GM18873 (cell line): ENCODE measurements at regions not wholly inside any gene's neighbourhood (a gene's known extent, or its start where the extent isn't known, plus 50 kb on each side); places are given as distances from the start of the nearest gene placed in this dataset.

Experiments used
- ATAC-seq: cut with Tn5 transposase; IDR thresholded peaks from one replicate; pipeline ENCODE4 v1.9.1; 2021; ENCODE audit warnings: mild to moderate bottlenecking, moderate library complexity, moderate number of reproducible peaks; ENCODE audit not compliant: unreplicated experiment, low FRiP score

GRCh38 chr18:67710639-67711038, 194.1 kb upstream of the DSEL start:
- no peak for ATAC-seq

GRCh38 chr18:67705748-67706147, 189.2 kb upstream of the DSEL start:
- no peak for ATAC-seq

GRCh38 chr18:67695684-67696083, 179.2 kb upstream of the DSEL start:
- no peak for ATAC-seq

GRCh38 chr18:67694787-67695186, 178.3 kb upstream of the DSEL start:
- ATAC-seq: no peak

GRCh38 chr18:67692811-67693210, 176.3 kb upstream of the DSEL start:
- ATAC-seq: no peak

GRCh38 chr18:67682516-67682915, 166.0 kb upstream of the DSEL start:
- no peak for ATAC-seq

- ATAC-seq: no peak
These were observed 161.0 kb upstream of the DSEL start for GRCh38 chr18:67677489-67677888.

GRCh38 chr18:67672716-67673115, 156.2 kb upstream of the DSEL start:
- no peak for ATAC-seq

- no peak for ATAC-seq
These were observed 155.6 kb upstream of the DSEL start for GRCh38 chr18:67672155-67672554.

GRCh38 chr18:67670024-67670543, 153.6 kb upstream of the DSEL start:
- ATAC-seq: no peak

- ATAC-seq: no peak
These were observed 148.7 kb upstream of the DSEL start for GRCh38 chr18:67665266-67665665.

- ATAC-seq: no peak
These were observed 146.5 kb upstream of the DSEL start for GRCh38 chr18:67662996-67663395.

GRCh38 chr18:67661555-67661954, 145.0 kb upstream of the DSEL start:
- ATAC-seq: no peak

- no peak for ATAC-seq
These were observed 137.6 kb upstream of the DSEL start for GRCh38 chr18:67654101-67654500.

GRCh38 chr18:67652288-67652687, 135.8 kb upstream of the DSEL start:
- no peak for ATAC-seq

- ATAC-seq: no peak
These were observed 134.9 kb upstream of the DSEL start for GRCh38 chr18:67651438-67651837.

- no peak for ATAC-seq
These were observed 134.3 kb upstream of the DSEL start for GRCh38 chr18:67650686-67651385.

- ATAC-seq: no peak
These were observed 130.4 kb upstream of the DSEL start for GRCh38 chr18:67646890-67647289.

- ATAC-seq: no peak
These were observed 127.7 kb upstream of the DSEL start for GRCh38 chr18:67644226-67644625.

- ATAC-seq: no peak
These were observed 123.4 kb upstream of the DSEL start for GRCh38 chr18:67639872-67640271.

- ATAC-seq: no peak
These were observed 120.3 kb upstream of the DSEL start for GRCh38 chr18:67636597-67637385.
